PC-9 (cell line): ENCODE measurements at regions not wholly inside any gene's neighbourhood (a gene's known extent, or its start where the extent isn't known, plus 50 kb on each side); places are given as distances from the start of the nearest gene placed in this dataset.
A peak's percentile ranks its signal among the peaks of the same experiment; 100 is the strongest.

Experiments used
- BruUV-seq: library from RNA; stranded (reverse); fragments of 400-500 nt; replicated peaks from 2 replicates; lab custom pipeline; 2021; lab: Mats Ljungman, UMichigan
- CTCF ChIA-PET: fragments of 300-600 bp; sonication (Branson Sonifier 250); formaldehyde crosslinking; loops from one replicate; lab custom pipeline; 2022; ENCODE audit warnings: antibody characterized with exemption; lab: Charles Lee
- POLR2A ChIA-PET: fragments of 300-600 bp; sonication (Branson Sonifier 250); formaldehyde crosslinking; loops from one replicate; lab custom pipeline; 2022; ENCODE audit warnings: antibody characterized with exemption; ENCODE audit not compliant: unreplicated experiment; lab: Charles Lee
- DNase-seq, 2 experiments: peaks; one replicate each; pipeline versions ENCODE4 v3.0.0 to v3.0.0-alpha.2; 2015 to 2022; ENCODE audit warnings: mixed read lengths in 1 of 2
- H2AFZ ChIP-seq: fragments of 200-600 bp; sonication (generic); 2 replicates; pipeline ENCODE4 v1.8.1; 2017; ENCODE audit warnings: antibody characterized with exemption
- H3F3A ChIP-seq: fragments of 200-600 bp; sonication (generic); 2 replicates; pipeline ENCODE4 v1.8.1; 2017; ENCODE audit warnings: antibody characterized with exemption, mild to moderate bottlenecking, low read depth; ENCODE audit not compliant: insufficient read depth
- H3K27ac ChIP-seq: fragments of 200-600 bp; sonication (generic); 2 replicates; pipeline ENCODE4 v1.6.1; 2016; ENCODE audit warnings: mixed run types
- H3K27me3 ChIP-seq: fragments of 200-600 bp; sonication (generic); 2 replicates; pipeline ENCODE4 v1.6.1; 2016; ENCODE audit warnings: low read depth, mixed run types; ENCODE audit not compliant: insufficient read depth
- H3K36me3 ChIP-seq: fragments of 200-600 bp; sonication (generic); 2 replicates; pipeline ENCODE4 v1.6.1; 2016; ENCODE audit warnings: low read depth, mixed run types
- H3K4me1 ChIP-seq: fragments of 200-600 bp; sonication (generic); replicated peaks from 2 replicates; pipeline ENCODE4 v1.6.1; 2016; ENCODE audit warnings: mixed run types; ENCODE audit not compliant: insufficient read depth
- H3K4me2 ChIP-seq: fragments of 200-600 bp; sonication (generic); 2 replicates; pipeline ENCODE4 v1.6.1; 2017; ENCODE audit warnings: mixed run types
- H3K4me3 ChIP-seq: fragments of 200-600 bp; sonication (generic); 2 replicates; pipeline ENCODE4 v1.6.1; 2016; ENCODE audit warnings: mixed run types
- H3K79me2 ChIP-seq: fragments of 200-600 bp; sonication (generic); 2 replicates; pipeline ENCODE4 v1.6.1; 2017; ENCODE audit warnings: low read depth, mixed run types
- H3K9me2 ChIP-seq: fragments of 200-600 bp; sonication (generic); 2 replicates; pipeline ENCODE4 v1.8.1; 2017; ENCODE audit warnings: mild to moderate bottlenecking; ENCODE audit not compliant: insufficient read depth
- H3K9me3 ChIP-seq: fragments of 200-600 bp; sonication (generic); 2 replicates; pipeline ENCODE4 v1.8.1; 2016; ENCODE audit warnings: low read depth; ENCODE audit not compliant: insufficient read depth
- H4K20me1 ChIP-seq: fragments of 200-600 bp; sonication (generic); 2 replicates; pipeline ENCODE4 v1.8.1; 2017; ENCODE audit not compliant: insufficient read depth
- EZH2 ChIP-seq: fragments of 200-600 bp; sonication (generic); IDR thresholded peaks from 2 replicates; pipeline ENCODE4 v1.8.0; 2017; ENCODE audit warnings: antibody characterized with exemption, low read depth
- intact Hi-C: fragments of 100-400 bp; cut with micrococcal nuclease; formaldehyde crosslinking; loops from one replicate; pipeline ENCODE4 v1.10.0; 2022; ENCODE audit not compliant: unreplicated experiment
- TF ChIP-seq, protein P1 (sequence below): fragments of 200-600 bp; sonication (generic); conservative IDR thresholded peaks from 2 replicates; pipeline ENCODE4 v1.6.1; 2017; ENCODE audit warnings: mixed run types, antibody characterized with exemption, mild to moderate bottlenecking, moderate library complexity

DNA sequence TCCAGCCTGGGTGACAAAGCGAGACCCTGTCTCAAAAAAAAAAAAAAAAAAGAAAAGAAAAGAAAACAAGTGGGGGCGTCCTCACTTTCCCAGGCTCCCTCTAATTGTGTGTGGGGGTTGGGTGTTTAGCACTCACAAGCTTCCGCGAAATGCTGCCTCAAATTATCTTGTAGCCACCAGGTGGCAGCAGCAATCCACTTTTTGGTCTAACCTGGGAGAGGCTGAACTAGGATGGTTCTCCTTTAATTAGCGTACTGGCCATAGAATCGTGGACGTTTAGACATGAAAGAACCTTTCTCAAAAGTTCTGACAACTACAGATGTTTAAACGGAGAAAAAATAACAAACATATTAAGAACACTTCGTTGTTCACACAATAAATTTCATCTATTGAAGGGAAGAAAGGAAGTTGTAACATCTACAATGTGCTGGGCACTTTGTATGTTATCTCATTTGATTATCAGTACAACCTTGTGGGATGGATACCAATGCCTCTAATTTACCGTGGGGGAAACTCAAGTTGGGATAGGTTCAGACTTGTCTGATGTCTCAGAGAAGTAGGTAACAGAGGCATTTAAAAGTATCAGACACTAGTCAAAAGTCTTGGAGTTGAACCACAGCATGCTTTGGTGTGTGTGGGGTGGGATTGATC lies 122.7 kb upstream of the NABP1 start:
- POLR2A ChIA-PET: interaction anchor here (0.6 kb wide), 1 partner anchor 607 kb away, joined by 8 read pairs; no protein-coding TSS in a partner anchor
- H3K27ac ChIP-seq: no peak overlapping the region
- H3K79me2 ChIP-seq: no peaks in the 10 kb centered on the region
- peak overlapping the region; percentile 64 for H3K4me2 ChIP-seq
- intact Hi-C loops: loop anchor here (1.0 kb wide), 2 partner anchors 254 to 607 kb away; no protein-coding TSS in a partner anchor
- TF ChIP-seq EZH2: no peak
- TF ChIP-seq, protein P1, sequence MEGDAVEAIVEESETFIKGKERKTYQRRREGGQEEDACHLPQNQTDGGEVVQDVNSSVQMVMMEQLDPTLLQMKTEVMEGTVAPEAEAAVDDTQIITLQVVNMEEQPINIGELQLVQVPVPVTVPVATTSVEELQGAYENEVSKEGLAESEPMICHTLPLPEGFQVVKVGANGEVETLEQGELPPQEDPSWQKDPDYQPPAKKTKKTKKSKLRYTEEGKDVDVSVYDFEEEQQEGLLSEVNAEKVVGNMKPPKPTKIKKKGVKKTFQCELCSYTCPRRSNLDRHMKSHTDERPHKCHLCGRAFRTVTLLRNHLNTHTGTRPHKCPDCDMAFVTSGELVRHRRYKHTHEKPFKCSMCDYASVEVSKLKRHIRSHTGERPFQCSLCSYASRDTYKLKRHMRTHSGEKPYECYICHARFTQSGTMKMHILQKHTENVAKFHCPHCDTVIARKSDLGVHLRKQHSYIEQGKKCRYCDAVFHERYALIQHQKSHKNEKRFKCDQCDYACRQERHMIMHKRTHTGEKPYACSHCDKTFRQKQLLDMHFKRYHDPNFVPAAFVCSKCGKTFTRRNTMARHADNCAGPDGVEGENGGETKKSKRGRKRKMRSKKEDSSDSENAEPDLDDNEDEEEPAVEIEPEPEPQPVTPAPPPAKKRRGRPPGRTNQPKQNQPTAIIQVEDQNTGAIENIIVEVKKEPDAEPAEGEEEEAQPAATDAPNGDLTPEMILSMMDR: peak; percentile 78
- peaks cover 4% of the 10 kb centered on the region for H3K4me1 ChIP-seq
- no peaks in the 10 kb centered on the region for H3F3A ChIP-seq
- no peaks in the 10 kb centered on the region for H3K36me3 ChIP-seq
- BruUV-seq: no TSS peak
- peak overlapping the region; percentile 26; the same call in 1 of the 2 replicates for H3K4me3 ChIP-seq
- peak; percentile 58 to 65 for DNase-seq
- H3K9me3 ChIP-seq: no peaks in the 10 kb centered on the region
- CTCF ChIA-PET: interaction anchor here (0.6 to 0.9 kb wide), 2 partner anchors 257 to 430 kb away, joined by 3 to 4 read pairs; no protein-coding TSS in a partner anchor
- peak overlapping the region; percentile 45 for H2AFZ ChIP-seq
- no peaks in the 10 kb centered on the region for H3K27me3 ChIP-seq
- no peaks in the 10 kb centered on the region for H4K20me1 ChIP-seq
- H3K9me2 ChIP-seq: no peaks in the 10 kb centered on the region

DNA sequence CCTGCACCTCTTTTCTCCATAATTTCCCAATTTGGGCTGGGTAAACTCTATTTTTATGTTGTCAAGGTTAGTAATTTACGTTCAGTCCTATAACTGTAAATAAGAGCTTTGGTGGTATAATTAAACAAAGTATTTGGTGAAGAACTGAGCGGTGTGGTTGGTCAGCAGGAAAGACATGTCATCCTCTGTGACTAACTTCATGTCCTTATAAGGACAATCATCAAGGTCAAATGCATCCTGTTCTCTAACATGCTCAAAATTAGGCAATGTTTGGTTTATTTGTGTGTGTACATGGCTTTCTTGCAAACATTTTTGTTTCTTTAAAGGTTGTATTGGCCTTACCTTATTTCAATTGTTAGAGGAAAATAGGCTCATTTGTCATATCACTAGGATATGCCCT lies 121.5 kb upstream of the NABP1 start:
- intact Hi-C loops: no loop called here
- Histone ChIP-seq H3K27ac (no peak overlapping the region), H3F3A (no peaks in the 10 kb centered on the region), H3K9me2 (no peaks in the 10 kb centered on the region), H3K9me3 (no peaks in the 10 kb centered on the region), H3K79me2 (no peaks in the 10 kb centered on the region), H3K4me1 (peaks cover 4% of the 10 kb centered on the region), H3K36me3 (no peaks in the 10 kb centered on the region), H3K4me2 (no peak overlapping the region), H3K4me3 (no peak overlapping the region), H3K27me3 (no peaks in the 10 kb centered on the region), H4K20me1 (no peaks in the 10 kb centered on the region), H2AFZ (no peak overlapping the region)
- TF ChIP-seq, protein P1: no peak
- TF ChIP-seq EZH2: no peak
- ChIA-PET CTCF (no interaction called here), POLR2A (no interaction called here)
- BruUV-seq: no TSS peak
- no peak for DNase-seq

DNA sequence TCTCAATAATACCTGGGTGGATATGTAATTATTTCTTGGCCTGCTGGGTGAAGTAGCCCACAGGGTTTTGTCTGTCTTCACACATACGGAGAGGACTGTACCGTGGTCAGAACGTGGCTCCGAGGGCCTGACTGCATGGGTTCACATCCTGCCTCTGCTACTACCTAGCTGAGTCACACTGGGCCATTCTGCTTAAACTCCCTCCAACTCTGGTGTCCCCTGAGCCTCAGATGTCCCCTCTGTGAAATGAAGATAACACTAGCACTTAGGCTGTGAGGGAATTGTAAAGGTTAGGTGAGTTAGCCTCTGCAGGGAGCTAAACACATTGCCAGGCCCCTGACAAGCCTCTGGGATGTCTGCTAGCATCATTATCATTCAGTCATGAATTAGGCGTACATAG lies 120.1 kb upstream of the NABP1 start:
- Histone ChIP-seq H4K20me1 (no peaks in the 10 kb centered on the region), H3K9me3 (no peaks in the 10 kb centered on the region), H3K4me1 (peaks cover 4% of the 10 kb centered on the region), H3K27ac (no peak overlapping the region), H3K79me2 (no peaks in the 10 kb centered on the region), H3K27me3 (no peaks in the 10 kb centered on the region), H3K36me3 (no peaks in the 10 kb centered on the region), H3K9me2 (no peaks in the 10 kb centered on the region), H3K4me2 (no peak overlapping the region), H2AFZ (no peak overlapping the region), H3K4me3 (no peak overlapping the region), H3F3A (no peaks in the 10 kb centered on the region)
- CTCF ChIA-PET: no interaction called here
- DNase-seq: no peak
- POLR2A ChIA-PET: no interaction called here
- no TSS peak for BruUV-seq
- intact Hi-C loops: no loop called here
- no peak for TF ChIP-seq EZH2
- TF ChIP-seq, protein P1: no peak
